Mammary epithelial cell (primary cell): ENCODE measurements at regions not wholly inside any gene's neighbourhood (a gene's known extent, or its start where the extent isn't known, plus 50 kb on each side); places are given as distances from the start of the nearest gene placed in this dataset.

Source experiments
- EZH2 ChIP-seq: IDR thresholded peaks from 2 replicates; pipeline ENCODE4 v1.6.1; 2012; ENCODE audit warnings: low read length, inconsistent platforms, borderline replicate concordance
- TF ChIP-seq, protein P1 (sequence below), 2 donors: IDR thresholded peaks in 1 of 2; conservative IDR thresholded peaks in 1 of 2; 2 replicates each; pipeline ENCODE4 v1.5.1; 2011 to 2012; ENCODE audit warnings: inconsistent platforms in 2 of 2, low read length in 2 of 2, mild to moderate bottlenecking in 2 of 2, control low read depth in 1 of 2, low read depth in 1 of 2; ENCODE audit not compliant: insufficient read depth in 1 of 2; ENCODE audit errors: extremely low read depth in 1 of 2

DNA sequence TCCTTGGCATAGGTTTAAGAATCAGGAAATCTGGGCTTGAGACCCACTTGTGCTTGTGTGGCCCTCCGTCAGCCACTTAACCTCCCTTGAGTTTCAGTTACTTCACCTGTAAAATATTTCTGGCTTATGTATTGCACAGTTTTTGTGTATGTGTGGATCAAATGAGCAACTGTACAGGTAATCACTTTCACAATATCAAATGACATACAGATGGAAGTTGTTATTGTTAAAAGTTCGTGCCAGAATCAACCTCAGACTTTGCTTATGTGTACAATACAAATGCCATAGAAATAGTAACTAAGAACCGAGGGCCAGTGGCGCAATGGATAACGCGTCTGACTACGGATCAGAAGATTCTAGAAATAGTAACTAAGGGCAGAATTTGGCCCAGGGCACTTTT lies 65.6 kb upstream of the KIF13A start:
- TF ChIP-seq, protein P1, sequence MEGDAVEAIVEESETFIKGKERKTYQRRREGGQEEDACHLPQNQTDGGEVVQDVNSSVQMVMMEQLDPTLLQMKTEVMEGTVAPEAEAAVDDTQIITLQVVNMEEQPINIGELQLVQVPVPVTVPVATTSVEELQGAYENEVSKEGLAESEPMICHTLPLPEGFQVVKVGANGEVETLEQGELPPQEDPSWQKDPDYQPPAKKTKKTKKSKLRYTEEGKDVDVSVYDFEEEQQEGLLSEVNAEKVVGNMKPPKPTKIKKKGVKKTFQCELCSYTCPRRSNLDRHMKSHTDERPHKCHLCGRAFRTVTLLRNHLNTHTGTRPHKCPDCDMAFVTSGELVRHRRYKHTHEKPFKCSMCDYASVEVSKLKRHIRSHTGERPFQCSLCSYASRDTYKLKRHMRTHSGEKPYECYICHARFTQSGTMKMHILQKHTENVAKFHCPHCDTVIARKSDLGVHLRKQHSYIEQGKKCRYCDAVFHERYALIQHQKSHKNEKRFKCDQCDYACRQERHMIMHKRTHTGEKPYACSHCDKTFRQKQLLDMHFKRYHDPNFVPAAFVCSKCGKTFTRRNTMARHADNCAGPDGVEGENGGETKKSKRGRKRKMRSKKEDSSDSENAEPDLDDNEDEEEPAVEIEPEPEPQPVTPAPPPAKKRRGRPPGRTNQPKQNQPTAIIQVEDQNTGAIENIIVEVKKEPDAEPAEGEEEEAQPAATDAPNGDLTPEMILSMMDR (conservative IDR thresholded peaks at IDR 0.05 in 1 of 2, IDR thresholded peaks at IDR 0.05 in 1 of 2; ENCODE audit: extremely low read depth in 1 of 2, insufficient read depth in 1 of 2, low read depth in 1 of 2, low read length in 2 of 2), result no peak
- TF ChIP-seq EZH2, result no peak
